PC-9 (cell line): ENCODE measurements at regions not wholly inside any gene's neighbourhood (a gene's known extent, or its start where the extent isn't known, plus 50 kb on each side); places are given as distances from the start of the nearest gene placed in this dataset.

Experiments
- BruUV-seq: library from RNA; stranded (reverse); fragments of 400-500 nt; replicated peaks from 2 replicates; lab custom pipeline; 2021; lab: Mats Ljungman, UMichigan
- CTCF ChIA-PET: fragments of 300-600 bp; sonication (Branson Sonifier 250); formaldehyde crosslinking; loops from one replicate; lab custom pipeline; 2022; ENCODE audit warnings: antibody characterized with exemption; lab: Charles Lee
- POLR2A ChIA-PET: fragments of 300-600 bp; sonication (Branson Sonifier 250); formaldehyde crosslinking; loops from one replicate; lab custom pipeline; 2022; ENCODE audit warnings: antibody characterized with exemption; ENCODE audit not compliant: unreplicated experiment; lab: Charles Lee
- DNase-seq, 2 experiments: peaks; one replicate each; pipeline versions ENCODE4 v3.0.0 to v3.0.0-alpha.2; 2015 to 2022; ENCODE audit warnings: mixed read lengths in 1 of 2
- H2AFZ ChIP-seq: fragments of 200-600 bp; sonication (generic); 2 replicates; pipeline ENCODE4 v1.8.1; 2017; ENCODE audit warnings: antibody characterized with exemption
- H3F3A ChIP-seq: fragments of 200-600 bp; sonication (generic); 2 replicates; pipeline ENCODE4 v1.8.1; 2017; ENCODE audit warnings: antibody characterized with exemption, mild to moderate bottlenecking, low read depth; ENCODE audit not compliant: insufficient read depth
- H3K27ac ChIP-seq: fragments of 200-600 bp; sonication (generic); 2 replicates; pipeline ENCODE4 v1.6.1; 2016; ENCODE audit warnings: mixed run types
- H3K27me3 ChIP-seq: fragments of 200-600 bp; sonication (generic); 2 replicates; pipeline ENCODE4 v1.6.1; 2016; ENCODE audit warnings: low read depth, mixed run types; ENCODE audit not compliant: insufficient read depth
- H3K36me3 ChIP-seq: fragments of 200-600 bp; sonication (generic); 2 replicates; pipeline ENCODE4 v1.6.1; 2016; ENCODE audit warnings: low read depth, mixed run types
- H3K4me1 ChIP-seq: fragments of 200-600 bp; sonication (generic); replicated peaks from 2 replicates; pipeline ENCODE4 v1.6.1; 2016; ENCODE audit warnings: mixed run types; ENCODE audit not compliant: insufficient read depth
- H3K4me2 ChIP-seq: fragments of 200-600 bp; sonication (generic); 2 replicates; pipeline ENCODE4 v1.6.1; 2017; ENCODE audit warnings: mixed run types
- H3K4me3 ChIP-seq: fragments of 200-600 bp; sonication (generic); 2 replicates; pipeline ENCODE4 v1.6.1; 2016; ENCODE audit warnings: mixed run types
- H3K79me2 ChIP-seq: fragments of 200-600 bp; sonication (generic); 2 replicates; pipeline ENCODE4 v1.6.1; 2017; ENCODE audit warnings: low read depth, mixed run types
- H3K9me2 ChIP-seq: fragments of 200-600 bp; sonication (generic); 2 replicates; pipeline ENCODE4 v1.8.1; 2017; ENCODE audit warnings: mild to moderate bottlenecking; ENCODE audit not compliant: insufficient read depth
- H3K9me3 ChIP-seq: fragments of 200-600 bp; sonication (generic); 2 replicates; pipeline ENCODE4 v1.8.1; 2016; ENCODE audit warnings: low read depth; ENCODE audit not compliant: insufficient read depth
- H4K20me1 ChIP-seq: fragments of 200-600 bp; sonication (generic); 2 replicates; pipeline ENCODE4 v1.8.1; 2017; ENCODE audit not compliant: insufficient read depth
- EZH2 ChIP-seq: fragments of 200-600 bp; sonication (generic); IDR thresholded peaks from 2 replicates; pipeline ENCODE4 v1.8.0; 2017; ENCODE audit warnings: antibody characterized with exemption, low read depth
- intact Hi-C: fragments of 100-400 bp; cut with micrococcal nuclease; formaldehyde crosslinking; loops from one replicate; pipeline ENCODE4 v1.10.0; 2022; ENCODE audit not compliant: unreplicated experiment
- TF ChIP-seq, protein P1 (sequence below): fragments of 200-600 bp; sonication (generic); conservative IDR thresholded peaks from 2 replicates; pipeline ENCODE4 v1.6.1; 2017; ENCODE audit warnings: mixed run types, antibody characterized with exemption, mild to moderate bottlenecking, moderate library complexity

- intact Hi-C loops: no loop called here
- no TSS peak for BruUV-seq
- Histone ChIP-seq H3K79me2 (no peaks in the 10 kb centered on the region), H3K4me1 (no peaks in the 10 kb centered on the region), H2AFZ (no peak overlapping the region), H3K4me2 (no peak overlapping the region), H3K27ac (no peak overlapping the region), H3K9me2 (no peaks in the 10 kb centered on the region), H4K20me1 (no peaks in the 10 kb centered on the region), H3K36me3 (no peaks in the 10 kb centered on the region), H3K4me3 (no peak overlapping the region), H3F3A (no peaks in the 10 kb centered on the region), H3K27me3 (no peaks in the 10 kb centered on the region), H3K9me3 (no peaks in the 10 kb centered on the region)
- ChIA-PET POLR2A (no interaction called here), CTCF (no interaction called here)
- no peak for DNase-seq
- TF ChIP-seq, protein P1, sequence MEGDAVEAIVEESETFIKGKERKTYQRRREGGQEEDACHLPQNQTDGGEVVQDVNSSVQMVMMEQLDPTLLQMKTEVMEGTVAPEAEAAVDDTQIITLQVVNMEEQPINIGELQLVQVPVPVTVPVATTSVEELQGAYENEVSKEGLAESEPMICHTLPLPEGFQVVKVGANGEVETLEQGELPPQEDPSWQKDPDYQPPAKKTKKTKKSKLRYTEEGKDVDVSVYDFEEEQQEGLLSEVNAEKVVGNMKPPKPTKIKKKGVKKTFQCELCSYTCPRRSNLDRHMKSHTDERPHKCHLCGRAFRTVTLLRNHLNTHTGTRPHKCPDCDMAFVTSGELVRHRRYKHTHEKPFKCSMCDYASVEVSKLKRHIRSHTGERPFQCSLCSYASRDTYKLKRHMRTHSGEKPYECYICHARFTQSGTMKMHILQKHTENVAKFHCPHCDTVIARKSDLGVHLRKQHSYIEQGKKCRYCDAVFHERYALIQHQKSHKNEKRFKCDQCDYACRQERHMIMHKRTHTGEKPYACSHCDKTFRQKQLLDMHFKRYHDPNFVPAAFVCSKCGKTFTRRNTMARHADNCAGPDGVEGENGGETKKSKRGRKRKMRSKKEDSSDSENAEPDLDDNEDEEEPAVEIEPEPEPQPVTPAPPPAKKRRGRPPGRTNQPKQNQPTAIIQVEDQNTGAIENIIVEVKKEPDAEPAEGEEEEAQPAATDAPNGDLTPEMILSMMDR: no peak
- no peak for TF ChIP-seq EZH2
Observed at GRCh38 chr16:62913333-62913732, 877.1 kb upstream of the CDH8 start.

GRCh38 chr16:62909597-62909996 is 873.4 kb upstream of the CDH8 start:
- H3K9me3 ChIP-seq: no peaks in the 10 kb centered on the region
- H3K79me2 ChIP-seq: no peaks in the 10 kb centered on the region
- no peak overlapping the region for H3K4me3 ChIP-seq
- no peak for DNase-seq
- no peaks in the 10 kb centered on the region for H4K20me1 ChIP-seq
- H2AFZ ChIP-seq: no peak overlapping the region
- CTCF ChIA-PET: no interaction called here
- no TSS peak for BruUV-seq
- H3K9me2 ChIP-seq: no peaks in the 10 kb centered on the region
- H3K27me3 ChIP-seq: no peaks in the 10 kb centered on the region
- POLR2A ChIA-PET: no interaction called here
- intact Hi-C loops: no loop called here
- H3F3A ChIP-seq: no peaks in the 10 kb centered on the region
- no peak for TF ChIP-seq EZH2
- TF ChIP-seq, protein P1: no peak
- H3K4me2 ChIP-seq: no peak overlapping the region
- no peaks in the 10 kb centered on the region for H3K36me3 ChIP-seq
- H3K4me1 ChIP-seq: no peaks in the 10 kb centered on the region
- H3K27ac ChIP-seq: no peak overlapping the region

- no peaks in the 10 kb centered on the region for H4K20me1 ChIP-seq
- no peak overlapping the region for H3K27ac ChIP-seq
- TF ChIP-seq, protein P1: no peak
- no peak for TF ChIP-seq EZH2
- no peak overlapping the region for H3K4me2 ChIP-seq
- ChIA-PET CTCF (no interaction called here), POLR2A (no interaction called here)
- H3K9me2 ChIP-seq: no peaks in the 10 kb centered on the region
- intact Hi-C loops: no loop called here
- H3K4me1 ChIP-seq: no peaks in the 10 kb centered on the region
- H3K4me3 ChIP-seq: no peak overlapping the region
- H3K36me3 ChIP-seq: no peaks in the 10 kb centered on the region
- H3K79me2 ChIP-seq: no peaks in the 10 kb centered on the region
- no peaks in the 10 kb centered on the region for H3F3A ChIP-seq
- no peaks in the 10 kb centered on the region for H3K27me3 ChIP-seq
- DNase-seq: no peak
- H2AFZ ChIP-seq: no peak overlapping the region
- BruUV-seq: no TSS peak
- no peaks in the 10 kb centered on the region for H3K9me3 ChIP-seq
Observed at GRCh38 chr16:62907562-62907961, 871.3 kb upstream of the CDH8 start.
